NCI-H2196 treated with DMSO at 0.1 percent for 48 hours (cell line): ENCODE measurements at regions not wholly inside any gene's neighbourhood (a gene's known extent, or its start where the extent isn't known, plus 50 kb on each side); places are given as distances from the start of the nearest gene placed in this dataset.

Experiments used
- DNase-seq: peaks from one replicate; lab custom pipeline; 2025; ENCODE audit not compliant: unreplicated experiment; lab: John Stamatoyannopoulos, UW

- no peak for DNase-seq
These were observed 81.1 kb upstream of the HS6ST1 start for GRCh38 chr2:128399690-128400291.

GRCh38 chr2:128401680-128402079, 83.0 kb upstream of the HS6ST1 start:
- no peak for DNase-seq

- DNase-seq, result no peak
These were observed 84.4 kb upstream of the HS6ST1 start for GRCh38 chr2:128402911-128403670.

GRCh38 chr2:128403814-128404708, 85.4 kb upstream of the HS6ST1 start:
- DNase-seq, result no peak

GRCh38 chr2:128404709-128405466, 86.2 kb upstream of the HS6ST1 start:
- no peak for DNase-seq

GRCh38 chr2:128405467-128405900, 86.8 kb upstream of the HS6ST1 start:
- DNase-seq, result no peak

- DNase-seq, result no peak
These were observed 87.4 kb upstream of the HS6ST1 start for GRCh38 chr2:128405981-128406613.

- DNase-seq, result no peak
These were observed 88.3 kb upstream of the HS6ST1 start for GRCh38 chr2:128406736-128407554.

- no peak for DNase-seq
These were observed 90.0 kb upstream of the HS6ST1 start for GRCh38 chr2:128408349-128409305.

GRCh38 chr2:128409326-128410034, 90.8 kb upstream of the HS6ST1 start:
- DNase-seq, result no peak

GRCh38 chr2:128410035-128410757, 91.5 kb upstream of the HS6ST1 start:
- DNase-seq, result no peak

- DNase-seq, result no peak
These were observed 92.1 kb upstream of the HS6ST1 start for GRCh38 chr2:128410758-128411215.

- DNase-seq, result no peak
These were observed 92.8 kb upstream of the HS6ST1 start for GRCh38 chr2:128411431-128411830.

- no peak for DNase-seq
These were observed 93.7 kb upstream of the HS6ST1 start for GRCh38 chr2:128412181-128412871.

- DNase-seq, result no peak
These were observed 94.5 kb upstream of the HS6ST1 start for GRCh38 chr2:128413014-128413717.
